Body of pancreas (tissue), 4 donors: ENCODE measurements at regions not wholly inside any gene's neighbourhood (a gene's known extent, or its start where the extent isn't known, plus 50 kb on each side); places are given as distances from the start of the nearest gene placed in this dataset.

Experiments
- CTCF ChIP-seq, 7 experiments: fragments of 450-650 bp in 4 of 7; fragments of 200-600 bp in 3 of 7; sonication (generic) in 3 of 7; IDR thresholded peaks; one replicate each; pipeline ENCODE4 v1.5.1; 2016 to 2019; ENCODE audit warnings: antibody characterized with exemption in 7 of 7
- POLR2A ChIP-seq, 3 donors: fragments of 450-650 bp; IDR thresholded peaks; one replicate each; pipeline ENCODE4 v1.6.1; 2016; ENCODE audit warnings: antibody characterized with exemption in 3 of 3, mild to moderate bottlenecking in 2 of 3

GRCh38 chr10:78349911-78350663 is 316.4 kb downstream of the RPS24 start:
- TF ChIP-seq CTCF (IDR thresholded peaks at IDR 0.05) (no peak), POLR2A (IDR thresholded peaks at IDR 0.05) (no peak)
